HG03432 (cell line): ENCODE measurements at regions not wholly inside any gene's neighbourhood (a gene's known extent, or its start where the extent isn't known, plus 50 kb on each side); places are given as distances from the start of the nearest gene placed in this dataset.
A peak's percentile ranks its signal among the peaks of the same experiment; 100 is the strongest.
"Not testable (repeated sequence)": the region's sequence is repeated elsewhere in the genome, so short reads cannot be mapped to it uniquely, and the experiment has no call there.

ENCODE experiments used
- ATAC-seq: cut with Tn5 transposase; IDR thresholded peaks from one replicate; pipeline ENCODE4 v1.9.1; 2021; ENCODE audit warnings: mild to moderate bottlenecking, moderate library complexity; ENCODE audit not compliant: unreplicated experiment

GRCh38 chr7:155227788-155228458 is 69.8 kb upstream of the INSIG1 start:
- ATAC-seq: no peak

- ATAC-seq: no peak
Measured at GRCh38 chr7:155228459-155228845, 69.2 kb upstream of the INSIG1 start.

- no peak for ATAC-seq
Measured at GRCh38 chr7:155228894-155229293, 68.8 kb upstream of the INSIG1 start.

- no peak for ATAC-seq
Measured at GRCh38 chr7:155229548-155230168, 68.0 kb upstream of the INSIG1 start.

- no peak for ATAC-seq
Measured at GRCh38 chr7:155230169-155230593, 67.5 kb upstream of the INSIG1 start.

- no peak for ATAC-seq
Measured at GRCh38 chr7:155231241-155231800, 66.4 kb upstream of the INSIG1 start.

- ATAC-seq: no peak
Measured at GRCh38 chr7:155231941-155232340, 65.7 kb upstream of the INSIG1 start.

- no peak for ATAC-seq
Measured at GRCh38 chr7:155232911-155233310, 64.8 kb upstream of the INSIG1 start.

GRCh38 chr7:155233311-155234157 is 64.1 kb upstream of the INSIG1 start:
- no peak for ATAC-seq

- no peak for ATAC-seq
Measured at GRCh38 chr7:155234158-155234492, 63.6 kb upstream of the INSIG1 start.

- no peak for ATAC-seq
Measured at GRCh38 chr7:155234950-155235789, 62.5 kb upstream of the INSIG1 start.

- ATAC-seq: no peak
Measured at GRCh38 chr7:155236386-155236785, 61.3 kb upstream of the INSIG1 start.

- peak; percentile 50 for ATAC-seq
Measured at GRCh38 chr7:155237297-155237696, 60.4 kb upstream of the INSIG1 start.

GRCh38 chr7:155237730-155238129 is 59.9 kb upstream of the INSIG1 start:
- peak; percentile 25 for ATAC-seq

- ATAC-seq: not testable (repeated sequence)
Measured at GRCh38 chr7:155239431-155240087, 58.1 kb upstream of the INSIG1 start.

GRCh38 chr7:155244675-155245074 is 53.0 kb upstream of the INSIG1 start:
- no peak for ATAC-seq

GRCh38 chr7:155247479-155248365 is 50.0 kb upstream of the INSIG1 start:
- no peak for ATAC-seq
